CD14-positive monocyte (primary cell): ENCODE measurements at regions not wholly inside any gene's neighbourhood (a gene's known extent, or its start where the extent isn't known, plus 50 kb on each side); places are given as distances from the start of the nearest gene placed in this dataset.

ENCODE experiments used
- DNase-seq, 3 donors: peaks; one replicate each; pipeline ENCODE4 v3.0.0-alpha.2; 2011 to 2022
- H2AFZ ChIP-seq: 2 replicates; pipeline ENCODE4 v1.6.0; 2012; ENCODE audit warnings: mild to moderate bottlenecking, low read depth, low read length, inconsistent platforms; ENCODE audit not compliant: insufficient read depth, poor library complexity, severe bottlenecking
- H3K27ac ChIP-seq, 2 donors: 1 replicate in 1 of 2; 2 replicates in 1 of 2; pipeline ENCODE4 v1.5.1; 2012 to 2013; ENCODE audit warnings: low read length in 2 of 2, control low read depth in 1 of 2, inconsistent platforms in 1 of 2, low read depth in 1 of 2, mild to moderate bottlenecking in 1 of 2
- H3K27me3 ChIP-seq, 2 donors: one replicate each; pipeline versions ENCODE4 v1.6.0 to v1.6.1; 2011 to 2013; ENCODE audit warnings: low read length in 2 of 2; ENCODE audit not compliant: control insufficient read depth in 2 of 2, insufficient read depth in 2 of 2
- H3K36me3 ChIP-seq, 2 donors: replicated peaks in 1 of 2; 1 replicate in 1 of 2; 2 replicates in 1 of 2; pipeline versions ENCODE4 v1.5.1 to v1.6.1; 2012 to 2013; ENCODE audit warnings: low read length in 2 of 2, control low read depth in 1 of 2, inconsistent platforms in 1 of 2, mild to moderate bottlenecking in 1 of 2; ENCODE audit not compliant: insufficient read depth in 2 of 2, control insufficient read depth in 1 of 2
- H3K4me1 ChIP-seq, 2 donors: 1 replicate in 1 of 2; 2 replicates in 1 of 2; pipeline versions ENCODE4 v1.5.1 to v1.6.1; 2012 to 2013; ENCODE audit warnings: low read length in 2 of 2, control low read depth in 1 of 2, inconsistent platforms in 1 of 2, mild to moderate bottlenecking in 1 of 2, moderate library complexity in 1 of 2; ENCODE audit not compliant: insufficient read depth in 2 of 2, control insufficient read depth in 1 of 2
- H3K4me2 ChIP-seq: replicated peaks from 2 replicates; pipeline ENCODE3; 2012; ENCODE audit warnings: low read length, moderate library complexity, mild to moderate bottlenecking; ENCODE audit not compliant: poor library complexity, severe bottlenecking; ENCODE audit errors: extremely low read depth
- H3K4me3 ChIP-seq, 3 experiments: fragments of 200-600 bp in 1 of 3; sonication (generic) in 1 of 3; replicated peaks in 1 of 3; 1 replicate in 2 of 3; 2 replicates in 1 of 3; pipeline ENCODE4 v1.5.1; 2011 to 2013; ENCODE audit warnings: low read length in 3 of 3, mild to moderate bottlenecking in 3 of 3, control low read depth in 2 of 3, low read depth in 2 of 3, inconsistent platforms in 1 of 3, moderate library complexity in 1 of 3
- H3K79me2 ChIP-seq: 2 replicates; pipeline ENCODE4 v1.6.0; 2012; ENCODE audit warnings: mild to moderate bottlenecking, control low read depth, inconsistent platforms, low read length, moderate library complexity; ENCODE audit not compliant: insufficient read depth
- H3K9ac ChIP-seq: 2 replicates; pipeline ENCODE4 v1.6.0; 2017; ENCODE audit warnings: low read length, mild to moderate bottlenecking; ENCODE audit not compliant: insufficient read depth, poor library complexity, severe bottlenecking
- H3K9me3 ChIP-seq, 2 donors: replicated peaks in 1 of 2; 1 replicate in 1 of 2; 2 replicates in 1 of 2; pipeline versions ENCODE4 v1.5.1 to v1.6.1; 2012 to 2013; ENCODE audit warnings: low read length in 2 of 2, control low read depth in 1 of 2; ENCODE audit not compliant: control insufficient read depth in 1 of 2, insufficient read depth in 1 of 2
- H4K20me1 ChIP-seq: 2 replicates; pipeline ENCODE4 v1.6.0; 2012; ENCODE audit warnings: mild to moderate bottlenecking, low read length, control low read depth, moderate library complexity; ENCODE audit not compliant: insufficient read depth
- H3K27ac Mint-ChIP-seq, 7 donors: one replicate each; pipeline ENCODE4 v1.8.0; 2020; ENCODE audit warnings: mild to moderate bottlenecking in 7 of 7, mixed read lengths in 7 of 7, moderate library complexity in 6 of 7, inconsistent platforms in 2 of 7
- H3K27me3 Mint-ChIP-seq, 3 donors: one replicate each; pipeline ENCODE4 v1.8.0; 2021 to 2022; ENCODE audit warnings: low read depth in 3 of 3, mild to moderate bottlenecking in 3 of 3, mixed read lengths in 3 of 3, moderate library complexity in 3 of 3, inconsistent platforms in 1 of 3
- H3K36me3 Mint-ChIP-seq, 2 donors: one replicate each; pipeline ENCODE4 v1.8.0; 2020; ENCODE audit warnings: mixed read lengths in 2 of 2, inconsistent platforms in 1 of 2, mild to moderate bottlenecking in 1 of 2
- H3K4me1 Mint-ChIP-seq: one replicate; pipeline ENCODE4 v1.8.0; 2020; ENCODE audit warnings: mild to moderate bottlenecking, mixed read lengths
- H3K4me3 Mint-ChIP-seq, 2 donors: one replicate each; pipeline ENCODE4 v1.8.0; 2020; ENCODE audit warnings: mild to moderate bottlenecking in 2 of 2, mixed read lengths in 2 of 2, moderate library complexity in 1 of 2
- H3K9me3 Mint-ChIP-seq, 7 donors: one replicate each; pipeline ENCODE4 v1.8.0; 2020 to 2022; ENCODE audit warnings: mixed read lengths in 7 of 7, mild to moderate bottlenecking in 6 of 7, moderate library complexity in 6 of 7, inconsistent platforms in 2 of 7
- WGBS: methylation state at CpG from one replicate; pipeline ENCODE4 v1.1.5; 2013; ENCODE audit warnings: missing lambda C conversion rate; ENCODE audit not compliant: insufficient coverage; 5-methylcytosine and 5-hydroxymethylcytosine counted together
- intact Hi-C, 2 donors: fragments of 100-400 bp; cut with micrococcal nuclease; formaldehyde crosslinking; loops; one replicate each; pipeline versions ENCODE4 v1.15.0 to v1.15.1; 2023
- TF ChIP-seq, protein P1 (sequence below): fragments of 200-600 bp; IDR thresholded peaks from one replicate; pipeline ENCODE4 v1.8.0; 2022; ENCODE audit warnings: antibody characterized with exemption, mild to moderate bottlenecking

DNA sequence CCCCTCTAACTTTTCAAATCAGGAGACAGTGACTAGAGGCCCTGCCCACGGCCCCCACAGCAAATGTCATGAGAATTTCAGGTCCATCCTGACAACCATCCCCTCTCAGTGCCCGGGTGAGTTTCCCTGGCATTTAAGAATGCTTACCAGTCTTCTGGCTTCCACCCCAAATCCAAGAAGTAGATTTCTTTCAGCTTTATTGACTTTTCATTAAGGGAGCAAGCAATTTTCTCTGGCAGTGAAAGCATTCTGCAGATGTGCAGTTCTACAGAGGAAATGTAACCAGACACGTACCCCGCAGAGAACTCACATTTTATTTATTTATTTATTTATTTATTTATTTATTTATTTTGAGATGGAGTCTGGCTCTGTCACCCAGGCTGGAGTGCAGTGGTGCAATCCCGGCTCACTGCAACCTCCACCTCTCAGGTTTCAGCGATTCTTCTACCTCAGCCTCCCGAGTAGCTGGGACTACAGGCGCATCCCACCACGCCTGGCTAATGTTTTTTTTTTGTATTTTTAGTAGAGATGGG lies 120.9 kb upstream of the KCTD7 start:
- TF ChIP-seq, protein P1, sequence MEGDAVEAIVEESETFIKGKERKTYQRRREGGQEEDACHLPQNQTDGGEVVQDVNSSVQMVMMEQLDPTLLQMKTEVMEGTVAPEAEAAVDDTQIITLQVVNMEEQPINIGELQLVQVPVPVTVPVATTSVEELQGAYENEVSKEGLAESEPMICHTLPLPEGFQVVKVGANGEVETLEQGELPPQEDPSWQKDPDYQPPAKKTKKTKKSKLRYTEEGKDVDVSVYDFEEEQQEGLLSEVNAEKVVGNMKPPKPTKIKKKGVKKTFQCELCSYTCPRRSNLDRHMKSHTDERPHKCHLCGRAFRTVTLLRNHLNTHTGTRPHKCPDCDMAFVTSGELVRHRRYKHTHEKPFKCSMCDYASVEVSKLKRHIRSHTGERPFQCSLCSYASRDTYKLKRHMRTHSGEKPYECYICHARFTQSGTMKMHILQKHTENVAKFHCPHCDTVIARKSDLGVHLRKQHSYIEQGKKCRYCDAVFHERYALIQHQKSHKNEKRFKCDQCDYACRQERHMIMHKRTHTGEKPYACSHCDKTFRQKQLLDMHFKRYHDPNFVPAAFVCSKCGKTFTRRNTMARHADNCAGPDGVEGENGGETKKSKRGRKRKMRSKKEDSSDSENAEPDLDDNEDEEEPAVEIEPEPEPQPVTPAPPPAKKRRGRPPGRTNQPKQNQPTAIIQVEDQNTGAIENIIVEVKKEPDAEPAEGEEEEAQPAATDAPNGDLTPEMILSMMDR = no peak
- H2AFZ ChIP-seq = no peak overlapping the region
- H3K36me3 Mint-ChIP-seq = peaks cover 0 to 2% of the 10 kb centered on the region in 2 donors
- no peaks in the 10 kb centered on the region for H3K36me3 ChIP-seq
- peaks cover 8% of the 10 kb centered on the region for H3K4me1 Mint-ChIP-seq
- H3K27me3 ChIP-seq = peaks cover 10 to 41% of the 10 kb centered on the region in 2 donors
- no peaks in the 10 kb centered on the region for H3K79me2 ChIP-seq
- H3K9me3 ChIP-seq = peaks cover 6 to 9% of the 10 kb centered on the region in 2 donors
- H3K27ac Mint-ChIP-seq = no peak overlapping the region
- no peak overlapping the region for H3K9ac ChIP-seq
- no peaks in the 10 kb centered on the region for H3K4me1 ChIP-seq
- H3K27me3 Mint-ChIP-seq = peaks cover 40 to 58% (median 42%) of the 10 kb centered on the region in 3 donors
- H3K4me2 ChIP-seq = no peak overlapping the region
- no peak overlapping the region for H3K27ac ChIP-seq
- DNase-seq = no peak
- no peak overlapping the region for H3K4me3 ChIP-seq
- H3K4me3 Mint-ChIP-seq = peak overlapping the region in 1 of 2 donors; percentile 51
- no peaks in the 10 kb centered on the region for H4K20me1 ChIP-seq
- WGBS = 86% methylated on average over 2 of the region's 9 CpGs
- intact Hi-C loops = no loop called here
- peaks cover 0 to 13% (median 7%) of the 10 kb centered on the region in 7 donors for H3K9me3 Mint-ChIP-seq

DNA sequence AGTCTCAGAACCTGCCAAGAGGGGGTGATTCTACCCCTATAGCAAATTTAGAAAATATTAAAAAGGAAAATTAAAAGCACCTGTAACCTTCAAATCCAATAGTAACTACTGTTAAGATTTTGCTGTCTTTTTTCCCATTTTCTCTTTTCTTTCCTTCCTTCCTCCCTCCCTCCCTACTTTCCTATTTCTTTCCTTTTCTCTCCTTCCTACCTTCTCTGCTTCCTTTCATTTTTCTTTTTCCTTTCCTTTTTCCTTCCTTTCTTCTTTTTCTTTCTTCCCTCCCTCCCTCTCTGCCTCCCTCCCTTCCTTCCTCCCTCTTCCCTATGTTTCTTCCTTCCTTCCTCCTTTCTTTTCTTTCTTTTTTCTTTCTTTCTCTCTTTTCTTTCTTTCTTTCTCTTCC lies 120.2 kb upstream of the KCTD7 start:
- H3K27me3 ChIP-seq = peaks cover 10 to 41% of the 10 kb centered on the region in 2 donors
- H3K36me3 Mint-ChIP-seq = peaks cover 0 to 2% of the 10 kb centered on the region in 2 donors
- peaks cover 40 to 58% (median 42%) of the 10 kb centered on the region in 3 donors for H3K27me3 Mint-ChIP-seq
- no peaks in the 10 kb centered on the region for H3K4me1 ChIP-seq
- H3K9ac ChIP-seq = no peak overlapping the region
- peak overlapping the region in 1 of 7 donors; percentile 61 for H3K27ac Mint-ChIP-seq
- intact Hi-C loops = no loop called here
- no peak overlapping the region for H2AFZ ChIP-seq
- no peak overlapping the region for H3K4me2 ChIP-seq
- H3K4me1 Mint-ChIP-seq = peaks cover 8% of the 10 kb centered on the region
- H3K4me3 Mint-ChIP-seq = peak overlapping the region in 1 of 2 donors; percentile 12
- peaks cover 0 to 13% (median 7%) of the 10 kb centered on the region in 7 donors for H3K9me3 Mint-ChIP-seq
- peaks cover 6 to 9% of the 10 kb centered on the region in 2 donors for H3K9me3 ChIP-seq
- TF ChIP-seq, protein P1 = no peak
- no peak overlapping the region for H3K27ac ChIP-seq
- no peaks in the 10 kb centered on the region for H3K79me2 ChIP-seq
- H3K4me3 ChIP-seq = no peak overlapping the region
- DNase-seq = no peak
- H3K36me3 ChIP-seq = no peaks in the 10 kb centered on the region
- H4K20me1 ChIP-seq = no peaks in the 10 kb centered on the region
